IPS-NIHi11 (cell line): ENCODE measurements at regions not wholly inside any gene's neighbourhood (a gene's known extent, or its start where the extent isn't known, plus 50 kb on each side); places are given as distances from the start of the nearest gene placed in this dataset.
"Not testable (repeated sequence)": the region's sequence is repeated elsewhere in the genome, so short reads cannot be mapped to it uniquely, and the experiment has no call there.

Experiments used
- DNase-seq: peaks from one replicate; pipeline ENCODE4 v3.0.0; 2012; ENCODE audit warnings: mixed read lengths, low spot score

- DNase-seq: no peak
These were observed 200.7 kb downstream of the IPMK start for GRCh38 chr10:58066979-58067378.

DNA sequence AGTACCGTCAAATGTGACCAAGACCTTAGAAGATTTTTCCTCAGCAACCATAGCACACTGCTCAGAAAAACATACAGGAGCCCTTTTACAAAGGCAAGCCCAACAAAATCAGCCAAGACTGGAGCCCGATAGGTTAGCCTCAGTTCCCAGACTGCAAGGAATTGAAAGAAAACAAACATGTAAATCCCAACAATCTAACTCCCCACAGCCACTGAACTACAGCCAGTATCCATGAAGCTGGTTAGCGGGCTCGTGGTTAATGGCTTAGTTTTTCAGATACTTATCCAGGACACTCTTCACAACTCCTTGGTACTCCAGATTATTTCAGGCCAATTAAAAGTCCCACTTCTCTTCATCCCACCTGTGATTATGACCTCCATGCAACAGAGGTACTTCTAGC, 201.6 kb downstream of the IPMK start:
- DNase-seq: no peak

DNA sequence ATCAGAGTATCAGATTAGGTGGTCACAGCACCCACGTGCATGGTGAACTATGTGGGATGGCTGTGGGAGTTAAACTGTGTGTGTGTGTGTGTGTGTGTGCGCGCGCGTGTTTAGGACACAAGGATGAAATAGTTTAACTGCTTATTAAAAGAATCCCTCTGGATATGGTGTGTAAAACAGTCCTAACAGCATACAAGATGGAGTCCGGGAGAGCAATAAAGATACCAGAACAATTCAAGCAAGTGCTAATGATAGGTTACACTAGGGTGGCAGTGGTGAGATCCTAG, 202.2 kb downstream of the IPMK start:
- no peak for DNase-seq

DNA sequence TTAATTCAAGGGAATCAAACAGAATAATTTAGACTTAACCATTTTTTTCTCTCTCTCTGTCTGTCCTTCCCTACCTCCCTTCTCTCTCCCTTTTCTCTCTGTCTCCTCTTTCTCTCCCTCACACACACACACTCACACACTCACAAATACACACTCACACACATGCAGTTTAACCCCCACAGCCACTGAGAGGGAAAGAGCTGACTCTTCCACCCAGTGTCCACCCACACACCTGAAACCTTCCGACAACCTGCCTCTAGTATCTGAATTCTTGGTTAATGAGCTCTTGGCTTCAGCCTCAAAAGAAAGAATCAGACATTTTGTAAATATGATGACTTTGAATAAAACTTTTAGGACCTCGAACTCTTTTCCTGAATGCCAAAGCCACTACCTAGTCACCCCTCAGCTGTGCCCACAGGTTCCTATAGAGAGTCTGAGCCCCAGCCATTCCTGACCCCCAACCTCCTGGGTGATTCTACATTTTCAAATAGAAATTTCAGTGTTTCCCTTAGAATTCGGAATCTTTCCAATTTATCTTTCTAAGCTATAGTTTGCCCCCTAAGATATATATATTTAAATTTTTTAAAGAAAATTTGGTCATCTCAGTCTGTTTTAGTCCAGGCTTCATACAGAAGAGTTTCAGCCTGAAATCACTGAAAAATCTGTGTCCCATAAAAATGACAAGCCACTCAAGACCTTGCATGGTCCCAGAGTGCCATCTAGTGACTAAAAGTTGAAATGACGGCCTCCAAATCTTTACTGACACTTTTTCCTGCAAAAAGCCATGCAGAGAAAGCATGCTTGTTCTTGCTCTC, 202.8 kb downstream of the IPMK start:
- peak; percentile 39 for DNase-seq

GRCh38 chr10:58063861-58064480, 203.7 kb downstream of the IPMK start:
- DNase-seq: no peak

DNA sequence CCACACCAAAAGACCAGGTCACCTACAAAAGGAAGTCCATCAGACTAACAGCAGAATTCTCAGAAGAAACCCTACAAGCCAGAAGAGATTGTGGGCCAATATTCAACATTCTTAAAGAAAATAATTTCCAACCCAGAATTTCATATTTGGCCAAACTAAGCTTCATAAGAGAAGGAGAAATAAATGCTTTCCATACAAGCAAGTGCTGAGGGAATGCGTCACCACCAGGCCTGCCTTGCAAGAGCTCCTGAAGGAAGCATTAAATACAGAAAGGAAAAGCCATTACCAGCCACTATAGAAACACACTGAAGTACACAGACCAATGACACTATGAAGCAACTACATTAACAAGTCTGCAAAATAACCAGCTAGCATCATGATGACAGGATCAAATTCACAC, 209.0 kb downstream of the IPMK start:
- not testable (repeated sequence) for DNase-seq

DNA sequence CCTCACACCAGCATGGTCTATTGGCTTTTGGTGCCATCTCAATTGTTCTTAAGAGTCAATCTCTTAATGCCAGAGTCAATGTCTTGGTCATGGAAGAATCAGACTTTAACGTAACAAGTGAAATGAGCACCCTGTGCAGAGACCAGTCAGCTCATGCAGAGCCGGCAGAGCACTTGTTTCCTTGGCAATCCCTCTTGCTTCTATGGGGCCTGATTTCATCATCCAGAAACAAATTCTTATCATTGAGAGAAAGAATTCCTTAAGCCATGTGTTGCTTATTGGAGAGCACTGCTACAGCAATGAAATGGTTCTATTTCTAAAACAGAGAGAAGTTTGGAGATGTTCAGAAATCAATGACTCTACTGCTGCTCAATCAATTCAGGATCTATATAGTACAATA, 212.8 kb downstream of the IPMK start:
- no peak for DNase-seq

GRCh38 chr10:58052772-58053171, 214.9 kb downstream of the IPMK start:
- DNase-seq: no peak

- DNase-seq: peak; percentile 33
These were observed 217.1 kb downstream of the IPMK start for GRCh38 chr10:58050575-58050974.

GRCh38 chr10:58048936-58049335, 218.8 kb downstream of the IPMK start:
- DNase-seq: no peak

DNA sequence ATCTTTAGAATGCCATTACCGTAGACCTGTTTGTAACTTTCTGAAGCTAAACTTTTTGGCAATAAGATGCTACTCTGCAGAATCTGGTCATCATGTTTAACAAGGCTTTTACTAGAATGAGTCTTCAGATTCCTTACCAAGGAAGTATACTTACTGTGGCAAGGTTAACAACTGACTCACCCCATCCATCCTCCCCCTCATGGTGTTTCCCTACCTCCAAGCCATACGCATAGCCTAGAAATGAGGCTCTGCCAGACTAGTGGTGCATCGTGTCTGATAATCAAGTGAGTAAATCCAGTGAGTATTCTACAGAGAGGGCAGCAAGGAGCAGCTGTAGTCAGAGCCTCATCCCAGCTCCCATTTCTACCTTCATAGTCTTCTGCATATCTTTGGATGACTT, 223.6 kb downstream of the IPMK start:
- no peak for DNase-seq

DNA sequence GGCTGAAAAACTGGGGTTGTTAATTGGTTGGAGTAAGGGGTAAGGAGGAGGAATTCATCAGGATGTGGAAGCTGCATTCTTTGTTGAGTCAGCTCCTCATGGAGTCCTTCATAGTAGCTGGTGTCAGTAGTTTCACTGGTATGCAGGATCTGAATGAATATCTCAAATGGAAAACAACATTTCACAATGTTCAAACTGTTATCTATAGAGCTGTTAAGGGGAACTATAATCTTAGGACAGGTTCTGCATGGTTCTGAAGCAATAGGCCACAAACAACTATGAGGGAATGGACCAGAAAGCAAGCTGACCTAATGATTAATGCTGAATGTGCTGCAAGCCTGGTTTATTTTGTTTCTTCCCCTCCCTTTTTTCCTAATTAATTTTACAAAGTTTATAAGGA, 225.8 kb downstream of the IPMK start:
- no peak for DNase-seq

GRCh38 chr10:58030208-58030607, 237.5 kb downstream of the IPMK start:
- no peak for DNase-seq

- DNase-seq: no peak
These were observed 238.9 kb downstream of the IPMK start for GRCh38 chr10:58028597-58029366.

DNA sequence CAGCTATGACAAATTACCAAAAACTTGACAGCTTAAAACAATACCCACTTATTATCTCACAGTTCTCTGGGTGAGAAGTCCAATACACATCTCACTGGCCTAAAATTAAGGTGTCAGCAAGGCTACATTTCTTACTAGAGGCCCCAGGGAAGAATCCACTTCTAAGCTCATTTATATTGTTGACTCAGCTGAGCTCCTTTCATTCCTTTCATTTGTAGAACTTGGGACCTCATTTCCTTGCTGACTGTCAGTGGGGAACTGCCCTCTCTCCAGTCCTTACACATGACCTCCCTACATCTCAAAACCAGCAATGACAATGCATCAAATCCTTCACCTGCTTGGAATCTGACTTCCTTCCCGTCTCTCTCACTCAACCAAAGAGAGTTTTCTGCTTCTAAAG, 240.3 kb downstream of the IPMK start:
- no peak for DNase-seq

DNA sequence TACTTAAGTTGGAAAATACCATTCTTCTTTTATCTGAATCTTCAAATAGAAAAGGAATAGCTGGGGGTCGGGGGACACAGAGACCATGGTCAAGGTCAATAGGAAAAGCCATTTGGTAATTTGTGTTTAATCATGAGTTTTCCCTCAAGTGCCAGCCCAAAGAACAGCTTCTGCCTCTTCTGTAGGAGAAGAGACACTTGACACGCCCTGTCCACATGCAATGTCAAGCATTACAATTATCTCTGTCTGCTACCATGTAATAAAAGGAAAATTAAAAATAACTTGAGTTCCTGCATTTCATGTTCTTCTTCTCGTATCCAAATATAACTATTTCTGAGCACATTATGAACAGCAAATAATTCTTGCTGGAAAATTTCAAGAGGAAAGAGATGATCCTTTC, 241.7 kb downstream of the IPMK start:
- DNase-seq: no peak

- no peak for DNase-seq
These were observed 244.2 kb downstream of the IPMK start for GRCh38 chr10:58023341-58024073.

- DNase-seq: no peak
These were observed 247.7 kb downstream of the IPMK start for GRCh38 chr10:58019863-58020537.

DNA sequence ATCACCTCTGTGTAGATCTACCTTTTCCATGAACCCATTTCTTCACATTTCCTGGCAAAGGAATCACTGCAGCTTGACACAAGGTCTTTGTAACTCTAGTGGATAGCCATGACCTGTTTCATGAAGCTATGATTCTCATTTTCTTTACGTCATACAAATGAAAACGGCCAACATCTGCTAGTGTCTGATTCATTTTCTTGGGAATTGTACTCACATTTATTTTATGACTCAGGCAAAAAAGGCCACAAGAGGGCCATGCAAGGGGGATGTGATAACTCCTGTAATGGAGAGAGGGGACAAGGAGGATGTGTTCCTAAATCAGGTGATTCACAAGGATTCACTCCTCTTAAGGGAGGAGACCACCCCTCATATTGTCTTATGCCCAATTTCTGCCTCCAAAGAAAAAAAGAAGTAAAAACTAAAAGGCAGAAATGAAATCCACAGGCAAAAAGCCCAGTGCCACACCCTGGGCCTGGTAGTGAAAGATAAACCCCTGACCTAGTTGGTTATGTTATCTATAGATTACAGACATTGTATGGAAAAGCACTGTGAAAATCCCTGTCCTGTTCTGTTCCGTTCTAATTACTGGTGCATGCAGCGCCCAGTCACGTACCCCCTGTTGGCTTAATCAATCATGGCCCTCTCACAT, 249.9 kb downstream of the IPMK start:
- no peak for DNase-seq

- DNase-seq: no peak
These were observed 251.1 kb downstream of the IPMK start for GRCh38 chr10:58016614-58017013.

DNA sequence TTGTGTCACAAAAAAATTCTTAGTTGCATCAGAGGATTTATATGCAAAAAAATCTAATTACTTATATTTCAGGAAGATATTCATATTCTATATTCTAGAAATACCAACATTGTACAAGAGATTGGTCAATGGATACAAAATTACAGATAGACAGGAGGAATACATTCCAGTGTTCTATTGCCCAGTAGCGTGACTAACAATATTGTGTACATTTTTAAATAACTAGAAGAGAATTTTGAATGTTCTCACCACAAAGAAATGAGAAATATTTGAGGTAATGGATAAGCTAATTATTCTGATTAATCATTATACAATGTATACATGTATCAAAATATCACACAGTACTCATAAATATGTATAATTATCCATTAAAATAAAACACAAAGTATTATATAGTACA, 253.3 kb downstream of the IPMK start:
- no peak for DNase-seq

GRCh38 chr10:58013406-58013805, 254.3 kb downstream of the IPMK start:
- DNase-seq: no peak
